ENCODE measurements at regions not wholly inside any gene's neighbourhood (a gene's known extent, or its start where the extent isn't known, plus 50 kb on each side); places are given as distances from the start of the nearest gene placed in this dataset.

GRCh38 chr3:155009217-155009616, 70.9 kb upstream of the MME start:
- TF ChIP-seq, protein P1, sequence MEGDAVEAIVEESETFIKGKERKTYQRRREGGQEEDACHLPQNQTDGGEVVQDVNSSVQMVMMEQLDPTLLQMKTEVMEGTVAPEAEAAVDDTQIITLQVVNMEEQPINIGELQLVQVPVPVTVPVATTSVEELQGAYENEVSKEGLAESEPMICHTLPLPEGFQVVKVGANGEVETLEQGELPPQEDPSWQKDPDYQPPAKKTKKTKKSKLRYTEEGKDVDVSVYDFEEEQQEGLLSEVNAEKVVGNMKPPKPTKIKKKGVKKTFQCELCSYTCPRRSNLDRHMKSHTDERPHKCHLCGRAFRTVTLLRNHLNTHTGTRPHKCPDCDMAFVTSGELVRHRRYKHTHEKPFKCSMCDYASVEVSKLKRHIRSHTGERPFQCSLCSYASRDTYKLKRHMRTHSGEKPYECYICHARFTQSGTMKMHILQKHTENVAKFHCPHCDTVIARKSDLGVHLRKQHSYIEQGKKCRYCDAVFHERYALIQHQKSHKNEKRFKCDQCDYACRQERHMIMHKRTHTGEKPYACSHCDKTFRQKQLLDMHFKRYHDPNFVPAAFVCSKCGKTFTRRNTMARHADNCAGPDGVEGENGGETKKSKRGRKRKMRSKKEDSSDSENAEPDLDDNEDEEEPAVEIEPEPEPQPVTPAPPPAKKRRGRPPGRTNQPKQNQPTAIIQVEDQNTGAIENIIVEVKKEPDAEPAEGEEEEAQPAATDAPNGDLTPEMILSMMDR (IDR thresholded peaks at IDR 0.05): no peak
- no peak for TF ChIP-seq POLR2A (IDR thresholded peaks at IDR 0.05)

Measured in thyroid gland (tissue), 4 donors.